Spleen (tissue), 11 donors: ENCODE measurements at regions not wholly inside any gene's neighbourhood (a gene's known extent, or its start where the extent isn't known, plus 50 kb on each side); places are given as distances from the start of the nearest gene placed in this dataset.
"Not testable (repeated sequence)": the region's sequence is repeated elsewhere in the genome, so short reads cannot be mapped to it uniquely, and the experiment has no call there.

Experiments
- DNase-seq: peaks from one replicate; pipeline ENCODE4 v3.0.0-alpha.2; 2020
- H3K27ac ChIP-seq, 8 donors: fragments of 200-600 bp; sonication (generic) in 7 of 8; 1 replicate in 4 of 8; 2 replicates in 4 of 8; pipeline versions ENCODE4 v1.5.0 to v1.8.0; 2016 to 2021; ENCODE audit warnings: inconsistent platforms in 4 of 8, mild to moderate bottlenecking in 4 of 8, moderate library complexity in 1 of 8
- H3K27me3 ChIP-seq, 7 donors: fragments of 200-600 bp; sonication (generic) in 6 of 7; replicated peaks in 1 of 7; 1 replicate in 4 of 7; 2 replicates in 3 of 7; pipeline versions ENCODE4 v1.5.0 to v1.8.0; 2016 to 2021; ENCODE audit warnings: inconsistent platforms in 3 of 7, mild to moderate bottlenecking in 1 of 7
- H3K36me3 ChIP-seq, 6 donors: fragments of 200-600 bp; sonication (generic) in 5 of 6; 1 replicate in 4 of 6; 2 replicates in 2 of 6; pipeline versions ENCODE4 v1.5.0 to v1.8.0; 2016 to 2021; ENCODE audit warnings: inconsistent platforms in 2 of 6
- H3K4me1 ChIP-seq, 6 donors: fragments of 200-600 bp; sonication (generic) in 5 of 6; 1 replicate in 3 of 6; 2 replicates in 3 of 6; pipeline versions ENCODE4 v1.5.0 to v1.8.0; 2016 to 2021; ENCODE audit warnings: inconsistent platforms in 3 of 6
- H3K4me3 ChIP-seq, 8 donors: fragments of 200-600 bp; sonication (generic) in 7 of 8; 1 replicate in 4 of 8; 2 replicates in 4 of 8; pipeline versions ENCODE4 v1.5.0 to v1.8.0; 2016 to 2021; ENCODE audit warnings: inconsistent platforms in 4 of 8, mild to moderate bottlenecking in 4 of 8, moderate library complexity in 2 of 8
- H3K9me3 ChIP-seq, 8 donors: fragments of 200-600 bp; sonication (generic) in 7 of 8; 1 replicate in 4 of 8; 2 replicates in 4 of 8; pipeline versions ENCODE4 v1.5.0 to v1.8.0; 2016 to 2021; ENCODE audit warnings: inconsistent platforms in 4 of 8
- POLR2A ChIP-seq, 3 donors: fragments of 450-650 bp; IDR thresholded peaks; one replicate each; pipeline ENCODE4 v1.5.1; 2017; ENCODE audit warnings: antibody characterized with exemption in 3 of 3, mild to moderate bottlenecking in 1 of 3
- POLR2AphosphoS5 ChIP-seq, 3 donors: sonication (generic); formaldehyde crosslinking; IDR thresholded peaks; one replicate each; pipeline ENCODE4 v1.5.1; 2017; ENCODE audit warnings: antibody characterized with exemption in 3 of 3
- WGBS, 5 donors: extraction: QIAGEN DNeasy Blood & Tissue Kit in 3 of 5; methylation state at CpG; one replicate each; pipeline versions ENCODE4 v1.1.5 to v1.1.7; 2013 to 2018; 5-methylcytosine and 5-hydroxymethylcytosine counted together
- intact Hi-C: fragments of 100-400 bp; cut with DNase I; formaldehyde crosslinking; loops from one replicate; pipeline ENCODE4 v1.15.0; 2023; ENCODE audit warnings: low total_unique reads
- TF ChIP-seq, protein P1 (sequence below), 11 experiments: fragments of 200-600 bp in 7 of 11; fragments of 450-650 bp in 4 of 11; sonication (generic) in 4 of 11; IDR thresholded peaks in 8 of 11; conservative IDR thresholded peaks in 3 of 11; 1 replicate in 7 of 11; 2 replicates in 4 of 11; pipeline versions ENCODE4 v1.4.0 to v1.8.0; 2016 to 2021; ENCODE audit warnings: antibody characterized with exemption in 11 of 11, inconsistent platforms in 4 of 11, mild to moderate bottlenecking in 1 of 11
- donor health status: healthy with polysubstance abuse.
- donor health status: DM: no; HTN: no; CAD: no; lungs with moderate emphysema.
- donor health status: DM: no; HTN: no; CAD: no.
- donor health status: Bipolar disorder and iron deficiency.
- donor health status: healthy.
- donor health status: DM: no; HTN: no; CAD: no.
- donor health status: DM: yes; HTN: yes; CAD: no.

- DNase-seq = no peak
- 79 to 85% (median 81%) methylated on average over 7 of the region's 7 CpGs for WGBS, 5 donors
- TF ChIP-seq POLR2AphosphoS5 (IDR thresholded peaks at IDR 0.05) (no peak), POLR2A (IDR thresholded peaks at IDR 0.05) (no peak)
- TF ChIP-seq, protein P1, sequence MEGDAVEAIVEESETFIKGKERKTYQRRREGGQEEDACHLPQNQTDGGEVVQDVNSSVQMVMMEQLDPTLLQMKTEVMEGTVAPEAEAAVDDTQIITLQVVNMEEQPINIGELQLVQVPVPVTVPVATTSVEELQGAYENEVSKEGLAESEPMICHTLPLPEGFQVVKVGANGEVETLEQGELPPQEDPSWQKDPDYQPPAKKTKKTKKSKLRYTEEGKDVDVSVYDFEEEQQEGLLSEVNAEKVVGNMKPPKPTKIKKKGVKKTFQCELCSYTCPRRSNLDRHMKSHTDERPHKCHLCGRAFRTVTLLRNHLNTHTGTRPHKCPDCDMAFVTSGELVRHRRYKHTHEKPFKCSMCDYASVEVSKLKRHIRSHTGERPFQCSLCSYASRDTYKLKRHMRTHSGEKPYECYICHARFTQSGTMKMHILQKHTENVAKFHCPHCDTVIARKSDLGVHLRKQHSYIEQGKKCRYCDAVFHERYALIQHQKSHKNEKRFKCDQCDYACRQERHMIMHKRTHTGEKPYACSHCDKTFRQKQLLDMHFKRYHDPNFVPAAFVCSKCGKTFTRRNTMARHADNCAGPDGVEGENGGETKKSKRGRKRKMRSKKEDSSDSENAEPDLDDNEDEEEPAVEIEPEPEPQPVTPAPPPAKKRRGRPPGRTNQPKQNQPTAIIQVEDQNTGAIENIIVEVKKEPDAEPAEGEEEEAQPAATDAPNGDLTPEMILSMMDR (IDR thresholded peaks at IDR 0.05 in 8 of 11, conservative IDR thresholded peaks at IDR 0.05 in 3 of 11) = no peak
- intact Hi-C loops = no loop called here
- Histone ChIP-seq H3K27me3 (no peaks in the 10 kb centered on the region), H3K36me3 (no peaks in the 10 kb centered on the region), H3K9me3 (no peaks in the 10 kb centered on the region), H3K4me1 (no peaks in the 10 kb centered on the region), H3K27ac (no peak overlapping the region), H3K4me3 (no peak overlapping the region)
Measured at GRCh38 chr4:106569146-106570031, 200.8 kb upstream of the GIMD1 start.

GRCh38 chr4:106565727-106566126 lies 197.1 kb upstream of the GIMD1 start:
- Histone ChIP-seq H3K27ac (no peak overlapping the region), H3K4me1 (no peaks in the 10 kb centered on the region), H3K9me3 (peaks cover 0 to 9% (median 2%) of the 10 kb centered on the region in 8 donors), H3K27me3 (no peaks in the 10 kb centered on the region), H3K36me3 (no peaks in the 10 kb centered on the region), H3K4me3 (no peak overlapping the region)
- TF ChIP-seq POLR2A (IDR thresholded peaks at IDR 0.05) (no peak), POLR2AphosphoS5 (IDR thresholded peaks at IDR 0.05) (no peak)
- TF ChIP-seq, protein P1 (IDR thresholded peaks at IDR 0.05 in 8 of 11, conservative IDR thresholded peaks at IDR 0.05 in 3 of 11) = no peak
- 67 to 85% (median 72%) methylated on average over 2 of the region's 2 CpGs for WGBS, 5 donors
- DNase-seq = no peak
- intact Hi-C loops = no loop called here

GRCh38 chr4:106563637-106564036 lies 195.1 kb upstream of the GIMD1 start:
- WGBS, 5 donors = 85 to 93% (median 90%) methylated on average over 10 to 11 of the region's 11 CpGs
- DNase-seq, H3K4me3 ChIP-seq, intact Hi-C loops, H3K4me1 ChIP-seq, H3K27me3 ChIP-seq, H3K27ac ChIP-seq, H3K36me3 ChIP-seq: not testable (repeated sequence)
- H3K9me3 ChIP-seq = peaks cover 0 to 20% (median 9%) of the 10 kb centered on the region in 8 donors

- H3K4me3 ChIP-seq = no peak overlapping the region
- intact Hi-C loops = no loop called here
- H3K9me3 ChIP-seq = peaks cover 0 to 24% (median 10%) of the 10 kb centered on the region in 8 donors
- H3K4me1 ChIP-seq = no peaks in the 10 kb centered on the region
- no peak for DNase-seq
- TF ChIP-seq POLR2A (IDR thresholded peaks at IDR 0.05) = no peak
- TF ChIP-seq POLR2AphosphoS5 (IDR thresholded peaks at IDR 0.05) = no peak
- TF ChIP-seq, protein P1 (IDR thresholded peaks at IDR 0.05 in 8 of 11, conservative IDR thresholded peaks at IDR 0.05 in 3 of 11) = no peak
- H3K27me3 ChIP-seq = no peaks in the 10 kb centered on the region
- 92 to 98% (median 96%) methylated on average over 2 of the region's 2 CpGs for WGBS, 5 donors
- no peak overlapping the region for H3K27ac ChIP-seq
- no peaks in the 10 kb centered on the region for H3K36me3 ChIP-seq
Measured at GRCh38 chr4:106551724-106552123, 183.1 kb upstream of the GIMD1 start.
